Omental fat pad (tissue), 3 donors: ENCODE measurements at regions not wholly inside any gene's neighbourhood (a gene's known extent, or its start where the extent isn't known, plus 50 kb on each side); places are given as distances from the start of the nearest gene placed in this dataset.

Experiments used
- ATAC-seq: fragments of 150-250 bp; one replicate; pipeline ENCODE4 v1.9.1; 2016; ENCODE audit warnings: mild to moderate bottlenecking, moderate library complexity; ENCODE audit not compliant: low FRiP score
- DNase-seq: peaks from one replicate; pipeline ENCODE4 v3.0.0-alpha.2; 2019; ENCODE audit warnings: low spot score
- TF ChIP-seq, protein P1 (sequence below), 3 donors: fragments of 450-650 bp; IDR thresholded peaks; one replicate each; pipeline ENCODE4 v1.5.1; 2016 to 2017; ENCODE audit warnings: antibody characterized with exemption in 3 of 3, mild to moderate bottlenecking in 3 of 3, moderate library complexity in 2 of 3

GRCh38 chr11:86141727-86142126 is 72.8 kb upstream of the PICALM start:
- TF ChIP-seq, protein P1, sequence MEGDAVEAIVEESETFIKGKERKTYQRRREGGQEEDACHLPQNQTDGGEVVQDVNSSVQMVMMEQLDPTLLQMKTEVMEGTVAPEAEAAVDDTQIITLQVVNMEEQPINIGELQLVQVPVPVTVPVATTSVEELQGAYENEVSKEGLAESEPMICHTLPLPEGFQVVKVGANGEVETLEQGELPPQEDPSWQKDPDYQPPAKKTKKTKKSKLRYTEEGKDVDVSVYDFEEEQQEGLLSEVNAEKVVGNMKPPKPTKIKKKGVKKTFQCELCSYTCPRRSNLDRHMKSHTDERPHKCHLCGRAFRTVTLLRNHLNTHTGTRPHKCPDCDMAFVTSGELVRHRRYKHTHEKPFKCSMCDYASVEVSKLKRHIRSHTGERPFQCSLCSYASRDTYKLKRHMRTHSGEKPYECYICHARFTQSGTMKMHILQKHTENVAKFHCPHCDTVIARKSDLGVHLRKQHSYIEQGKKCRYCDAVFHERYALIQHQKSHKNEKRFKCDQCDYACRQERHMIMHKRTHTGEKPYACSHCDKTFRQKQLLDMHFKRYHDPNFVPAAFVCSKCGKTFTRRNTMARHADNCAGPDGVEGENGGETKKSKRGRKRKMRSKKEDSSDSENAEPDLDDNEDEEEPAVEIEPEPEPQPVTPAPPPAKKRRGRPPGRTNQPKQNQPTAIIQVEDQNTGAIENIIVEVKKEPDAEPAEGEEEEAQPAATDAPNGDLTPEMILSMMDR (IDR thresholded peaks at IDR 0.05), result no peak
- ATAC-seq, result peak; percentile 26
- no peak for DNase-seq

GRCh38 chr11:86140334-86140990 is 71.6 kb upstream of the PICALM start:
- no peak for ATAC-seq
- no peak for DNase-seq
- TF ChIP-seq, protein P1 (IDR thresholded peaks at IDR 0.05), result no peak

GRCh38 chr11:86138958-86139357 is 70.1 kb upstream of the PICALM start:
- DNase-seq (no peak), ATAC-seq (no peak)
- TF ChIP-seq, protein P1 (IDR thresholded peaks at IDR 0.05), result no peak

DNA sequence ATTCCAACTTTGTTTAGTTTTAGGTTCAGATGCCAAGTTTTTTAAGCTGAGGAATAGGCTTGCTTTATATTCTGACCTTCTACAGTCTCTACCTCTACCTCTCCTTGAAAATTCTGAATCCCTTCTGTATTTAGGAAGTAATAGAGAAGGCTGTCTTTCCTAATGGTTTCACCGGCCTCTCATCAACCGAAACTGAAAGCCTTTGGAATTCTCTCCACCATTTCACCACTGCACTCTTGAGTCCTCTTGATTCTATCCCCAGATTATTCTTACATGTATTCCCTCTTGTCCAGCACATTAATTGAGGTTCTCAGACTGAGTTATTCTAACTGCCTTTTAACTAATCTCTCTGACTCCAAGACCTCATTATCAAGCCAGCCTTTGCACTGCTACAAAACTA is 67.7 kb upstream of the PICALM start:
- no peak for ATAC-seq
- TF ChIP-seq, protein P1 (IDR thresholded peaks at IDR 0.05), result no peak
- no peak for DNase-seq

GRCh38 chr11:86135319-86135714 is 66.4 kb upstream of the PICALM start:
- no peak for ATAC-seq
- TF ChIP-seq, protein P1 (IDR thresholded peaks at IDR 0.05), result no peak
- DNase-seq, result no peak

DNA sequence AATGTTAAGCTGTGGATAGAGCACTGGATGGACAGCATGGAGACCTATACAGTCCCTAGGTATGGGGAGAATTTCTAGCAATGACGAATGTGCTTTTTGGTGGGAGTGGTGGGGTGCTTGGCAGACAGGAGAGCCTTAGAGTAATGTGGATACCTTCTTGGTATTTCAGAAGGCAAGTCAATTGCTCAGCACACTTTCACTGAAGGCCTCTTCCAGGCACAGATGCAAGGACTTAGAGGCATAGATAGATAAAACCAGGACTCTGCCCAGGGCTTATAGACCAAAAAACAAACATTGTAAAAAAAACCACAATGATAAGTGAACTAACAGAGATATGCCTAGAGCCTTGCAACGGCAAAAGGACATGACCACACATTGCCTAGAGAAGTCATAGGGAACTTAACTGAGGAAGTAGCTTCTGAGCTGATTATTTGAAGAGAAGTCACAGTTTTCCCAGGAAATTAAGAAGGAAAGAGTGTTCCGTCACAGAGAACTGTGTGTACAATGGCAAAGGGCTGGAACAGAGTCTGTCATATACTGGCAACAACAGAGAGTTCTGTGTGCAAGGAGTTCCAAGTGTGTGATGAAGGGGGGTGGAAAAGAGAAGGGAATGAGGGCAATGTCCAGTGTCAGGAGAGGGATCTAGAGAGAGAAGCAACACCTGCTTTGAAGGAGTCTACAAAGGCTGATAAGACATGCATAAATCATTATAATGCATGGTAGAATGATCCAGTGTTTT is 65.9 kb upstream of the PICALM start:
- DNase-seq (no peak), ATAC-seq (no peak)
- TF ChIP-seq, protein P1 (IDR thresholded peaks at IDR 0.05), result no peak
